ENCODE measurements at regions not wholly inside any gene's neighbourhood (a gene's known extent, or its start where the extent isn't known, plus 50 kb on each side); places are given as distances from the start of the nearest gene placed in this dataset.

DNA sequence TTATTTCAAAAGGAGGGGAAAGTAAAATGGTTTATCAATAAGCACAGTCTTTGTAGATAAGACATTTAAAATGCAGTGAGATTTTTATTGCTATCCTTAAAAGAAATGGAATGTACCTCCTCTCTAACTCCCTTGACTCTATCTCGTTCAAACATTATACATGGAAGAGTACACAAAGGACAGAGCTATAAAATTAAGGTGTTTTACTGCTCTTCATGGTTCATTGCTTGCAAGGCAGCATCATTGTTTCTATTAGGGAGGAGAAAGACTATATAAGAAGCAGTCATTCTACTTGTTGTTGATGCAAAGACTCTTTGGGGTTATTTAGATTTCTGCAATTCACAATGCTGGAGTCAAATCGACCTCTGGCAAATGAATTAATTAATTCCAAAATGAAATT lies 380.2 kb upstream of the NDST3 start:
- DNase-seq (ENCODE audit: low read depth, low spot score), result no peak
- ChIA-PET CTCF (no interaction called here), POLR2A (no interaction called here)

GRCh38 chr4:117660668-117661067 lies 373.6 kb upstream of the NDST3 start:
- ChIA-PET CTCF (no interaction called here), POLR2A (no interaction called here)
- no peak for DNase-seq (ENCODE audit: low read depth, low spot score)
- TF ChIP-seq CTCF (IDR thresholded peaks at IDR 0.05; ENCODE audit: insufficient read depth, low read length, missing control alignments), result no peak
- no peak overlapping the region for H3K4me3 ChIP-seq (ENCODE audit: low read depth, low read length)

More for the DNA sequence above, 380.2 kb upstream of the NDST3 start:
- no peak for TF ChIP-seq CTCF (IDR thresholded peaks at IDR 0.05; ENCODE audit: insufficient read depth, low read length, missing control alignments)
- no peak overlapping the region for H3K4me3 ChIP-seq (ENCODE audit: low read depth, low read length)

GRCh38 chr4:117661091-117662072 lies 372.9 kb upstream of the NDST3 start:
- ChIA-PET POLR2A (no interaction called here), CTCF (no interaction called here)
- TF ChIP-seq CTCF (IDR thresholded peaks at IDR 0.05; ENCODE audit: insufficient read depth, low read length, missing control alignments), result no peak
- no peak for DNase-seq (ENCODE audit: low read depth, low spot score)
- no peak overlapping the region for H3K4me3 ChIP-seq (ENCODE audit: low read depth, low read length)

- TF ChIP-seq CTCF (IDR thresholded peaks at IDR 0.05; ENCODE audit: insufficient read depth, low read length, missing control alignments), result no peak
- H3K4me3 ChIP-seq (ENCODE audit: low read depth, low read length), result no peak overlapping the region
- ChIA-PET CTCF (no interaction called here), POLR2A (no interaction called here)
- no peak for DNase-seq (ENCODE audit: low read depth, low spot score)
Observed at GRCh38 chr4:117664706-117665444, 369.4 kb upstream of the NDST3 start.

GRCh38 chr4:117676153-117676552 lies 358.1 kb upstream of the NDST3 start:
- DNase-seq (ENCODE audit: low read depth, low spot score), result no peak
- no peak overlapping the region for H3K4me3 ChIP-seq (ENCODE audit: low read depth, low read length)
- POLR2A ChIA-PET, result no interaction called here
- TF ChIP-seq CTCF (IDR thresholded peaks at IDR 0.05; ENCODE audit: insufficient read depth, low read length, missing control alignments), result no peak
- CTCF ChIA-PET, result no interaction called here

GRCh38 chr4:117678861-117679260 lies 355.4 kb upstream of the NDST3 start:
- no peak overlapping the region for H3K4me3 ChIP-seq (ENCODE audit: low read depth, low read length)
- no peak for DNase-seq (ENCODE audit: low read depth, low spot score)
- POLR2A ChIA-PET, result no interaction called here
- TF ChIP-seq CTCF (IDR thresholded peaks at IDR 0.05; ENCODE audit: insufficient read depth, low read length, missing control alignments), result no peak
- CTCF ChIA-PET, result no interaction called here

All from AG04449 (cell line).